A673 (cell line): ENCODE measurements at regions not wholly inside any gene's neighbourhood (a gene's known extent, or its start where the extent isn't known, plus 50 kb on each side); places are given as distances from the start of the nearest gene placed in this dataset.

Source experiments
- BruUV-seq: library from RNA; stranded (reverse); fragments of 400-500 nt; replicated peaks from 2 replicates; lab custom pipeline; 2021; lab: Mats Ljungman, UMichigan
- CTCF ChIA-PET: fragments of 300-600 bp; sonication (Branson Sonifier 250); formaldehyde crosslinking; loops from one replicate; lab custom pipeline; 2022; ENCODE audit warnings: antibody characterized with exemption; lab: Charles Lee
- POLR2A ChIA-PET: fragments of 300-600 bp; sonication (Branson Sonifier 250); formaldehyde crosslinking; loops from one replicate; lab custom pipeline; 2022; ENCODE audit warnings: antibody characterized with exemption; ENCODE audit not compliant: low non-redundant PET; lab: Charles Lee
- DNase-seq: peaks from one replicate; pipeline ENCODE4 v3.0.0-alpha.2; 2015; ENCODE audit warnings: low spot score
- H3K27ac ChIP-seq: fragments of 200-600 bp; sonication (generic); 2 replicates; pipeline ENCODE4 v1.5.1; 2016; ENCODE audit warnings: mixed run types, low read depth, mild to moderate bottlenecking, mixed read lengths, antibody characterized with exemption, low read length; ENCODE audit not compliant: poor library complexity, severe bottlenecking
- H3K27me3 ChIP-seq: fragments of 200-600 bp; sonication (generic); replicated peaks from 2 replicates; pipeline ENCODE4 v1.6.1; 2017; ENCODE audit warnings: mixed run types, low read depth, mild to moderate bottlenecking, mixed read lengths, antibody characterized with exemption, low read length; ENCODE audit not compliant: insufficient read depth, poor library complexity
- H3K36me3 ChIP-seq: fragments of 200-600 bp; sonication (generic); 2 replicates; pipeline ENCODE4 v1.6.1; 2016; ENCODE audit warnings: mixed run types, mild to moderate bottlenecking, mixed read lengths, antibody characterized with exemption, low read length; ENCODE audit not compliant: insufficient read depth, poor library complexity, severe bottlenecking
- H3K4me1 ChIP-seq: fragments of 200-600 bp; sonication (generic); 2 replicates; pipeline ENCODE4 v1.6.1; 2017; ENCODE audit warnings: mixed run types, mild to moderate bottlenecking, mixed read lengths, antibody characterized with exemption, low read length; ENCODE audit not compliant: insufficient read depth, poor library complexity, severe bottlenecking
- H3K4me3 ChIP-seq: fragments of 200-600 bp; sonication (generic); 2 replicates; pipeline ENCODE4 v1.5.1; 2016; ENCODE audit warnings: low read depth, mixed run types, mild to moderate bottlenecking, mixed read lengths, low read length; ENCODE audit not compliant: poor library complexity, severe bottlenecking
- H3K9me3 ChIP-seq: fragments of 200-600 bp; sonication (generic); 2 replicates; pipeline ENCODE4 v1.6.1; 2016; ENCODE audit warnings: mixed run types, low read depth, mild to moderate bottlenecking, mixed read lengths, antibody characterized with exemption, low read length; ENCODE audit not compliant: poor library complexity, severe bottlenecking
- EZH2 ChIP-seq: fragments of 200-600 bp; sonication (generic); IDR thresholded peaks from 2 replicates; pipeline ENCODE4 v1.6.1; 2017; ENCODE audit warnings: borderline replicate concordance, low read depth, mild to moderate bottlenecking, mixed read lengths, antibody characterized with exemption, low read length; ENCODE audit not compliant: poor library complexity, severe bottlenecking
- intact Hi-C: fragments of 100-400 bp; cut with micrococcal nuclease; formaldehyde crosslinking; loops from one replicate; pipeline ENCODE4 v1.10.0; 2022; ENCODE audit not compliant: unreplicated experiment
- TF ChIP-seq, protein P1 (sequence below): fragments of 300-800, 200-600 bp; sonication (generic); conservative IDR thresholded peaks from 2 replicates; pipeline ENCODE4 v1.5.1; 2017; ENCODE audit warnings: low read depth, mild to moderate bottlenecking, antibody characterized with exemption, low read length, moderate library complexity, mixed read lengths

DNA sequence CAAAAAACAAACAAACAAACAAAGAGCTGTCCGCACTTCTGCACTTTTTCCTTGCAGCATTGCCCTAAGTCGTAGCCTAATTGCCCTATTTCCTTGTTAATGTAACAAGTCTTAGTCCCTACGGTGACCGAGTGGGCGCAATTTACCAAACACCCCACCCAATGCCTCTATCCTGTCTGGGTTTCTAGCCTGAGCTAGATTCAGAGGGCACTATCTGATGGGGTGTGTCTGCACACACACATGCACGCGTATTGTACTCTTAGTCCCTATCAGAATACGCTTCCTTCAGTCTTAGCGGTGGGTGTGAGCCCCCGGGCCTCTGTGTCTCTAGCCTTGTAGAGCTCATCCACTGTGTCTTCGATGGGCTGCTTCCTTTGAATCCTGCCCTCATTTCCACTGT, 125.9 kb upstream of the DLG1 start:
- POLR2A ChIA-PET: no interaction called here
- no peak for DNase-seq
- peaks cover 43% of the 10 kb centered on the region for H3K4me1 ChIP-seq
- H3K9me3 ChIP-seq: no peaks in the 10 kb centered on the region
- TF ChIP-seq, protein P1, sequence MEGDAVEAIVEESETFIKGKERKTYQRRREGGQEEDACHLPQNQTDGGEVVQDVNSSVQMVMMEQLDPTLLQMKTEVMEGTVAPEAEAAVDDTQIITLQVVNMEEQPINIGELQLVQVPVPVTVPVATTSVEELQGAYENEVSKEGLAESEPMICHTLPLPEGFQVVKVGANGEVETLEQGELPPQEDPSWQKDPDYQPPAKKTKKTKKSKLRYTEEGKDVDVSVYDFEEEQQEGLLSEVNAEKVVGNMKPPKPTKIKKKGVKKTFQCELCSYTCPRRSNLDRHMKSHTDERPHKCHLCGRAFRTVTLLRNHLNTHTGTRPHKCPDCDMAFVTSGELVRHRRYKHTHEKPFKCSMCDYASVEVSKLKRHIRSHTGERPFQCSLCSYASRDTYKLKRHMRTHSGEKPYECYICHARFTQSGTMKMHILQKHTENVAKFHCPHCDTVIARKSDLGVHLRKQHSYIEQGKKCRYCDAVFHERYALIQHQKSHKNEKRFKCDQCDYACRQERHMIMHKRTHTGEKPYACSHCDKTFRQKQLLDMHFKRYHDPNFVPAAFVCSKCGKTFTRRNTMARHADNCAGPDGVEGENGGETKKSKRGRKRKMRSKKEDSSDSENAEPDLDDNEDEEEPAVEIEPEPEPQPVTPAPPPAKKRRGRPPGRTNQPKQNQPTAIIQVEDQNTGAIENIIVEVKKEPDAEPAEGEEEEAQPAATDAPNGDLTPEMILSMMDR: no peak
- no peak for TF ChIP-seq EZH2
- H3K27ac ChIP-seq: no peak overlapping the region
- no peak overlapping the region for H3K4me3 ChIP-seq
- no TSS peak for BruUV-seq
- no peaks in the 10 kb centered on the region for H3K36me3 ChIP-seq
- CTCF ChIA-PET: no interaction called here
- H3K27me3 ChIP-seq: no peaks in the 10 kb centered on the region
- intact Hi-C loops: no loop called here

DNA sequence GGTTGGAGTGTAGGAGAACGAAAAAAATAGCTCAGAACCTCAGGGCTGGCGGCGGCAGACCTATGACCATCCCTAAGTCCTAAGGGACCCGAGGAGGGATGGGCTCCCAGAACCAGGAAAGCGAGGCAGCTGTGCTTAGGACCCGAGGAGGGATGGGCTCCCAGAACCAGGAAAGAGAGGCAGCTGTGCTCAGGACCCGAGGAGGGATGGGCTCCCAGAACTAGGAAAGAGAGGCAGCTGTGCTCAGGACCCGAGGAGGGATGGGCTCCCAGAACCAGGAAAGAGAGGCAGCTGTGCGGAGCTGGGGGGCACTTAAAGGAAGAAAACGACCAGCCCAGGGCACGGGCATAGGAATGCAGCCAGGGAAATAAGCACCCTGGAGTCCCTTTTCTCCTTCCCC, 125.0 kb upstream of the DLG1 start:
- no peaks in the 10 kb centered on the region for H3K9me3 ChIP-seq
- TF ChIP-seq, protein P1: no peak
- no peak for TF ChIP-seq EZH2
- no peak for DNase-seq
- CTCF ChIA-PET: no interaction called here
- peaks cover 34% of the 10 kb centered on the region for H3K4me1 ChIP-seq
- no peaks in the 10 kb centered on the region for H3K36me3 ChIP-seq
- intact Hi-C loops: no loop called here
- H3K27ac ChIP-seq: no peak overlapping the region
- no TSS peak for BruUV-seq
- H3K27me3 ChIP-seq: no peaks in the 10 kb centered on the region
- POLR2A ChIA-PET: no interaction called here
- no peak overlapping the region for H3K4me3 ChIP-seq

DNA sequence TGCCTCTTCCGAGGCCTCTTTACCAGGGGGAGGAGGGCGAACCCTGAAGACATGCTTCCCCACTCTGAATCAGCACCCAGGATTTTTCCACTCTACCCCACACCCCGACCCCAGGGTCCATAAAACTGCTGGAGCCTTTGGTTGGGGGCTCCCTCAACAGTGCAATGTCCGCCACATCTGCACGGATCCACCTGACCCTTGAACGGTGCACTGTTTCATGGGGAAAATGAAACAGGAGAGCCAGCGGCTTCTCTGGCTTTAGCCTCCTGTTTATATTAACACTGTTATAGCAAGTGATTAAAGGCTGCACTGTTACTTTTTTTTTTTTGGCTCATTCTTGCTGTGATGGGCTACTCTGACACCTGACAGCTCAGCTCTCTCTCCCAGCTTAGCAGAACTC, 124.1 kb upstream of the DLG1 start:
- no peak overlapping the region for H3K4me3 ChIP-seq
- intact Hi-C loops: no loop called here
- no peak for TF ChIP-seq EZH2
- TF ChIP-seq, protein P1: no peak
- no peak for DNase-seq
- ChIA-PET POLR2A (no interaction called here), CTCF (no interaction called here)
- no TSS peak for BruUV-seq
- no peaks in the 10 kb centered on the region for H3K9me3 ChIP-seq
- no peaks in the 10 kb centered on the region for H3K36me3 ChIP-seq
- no peaks in the 10 kb centered on the region for H3K27me3 ChIP-seq
- no peak overlapping the region for H3K27ac ChIP-seq
- peaks cover 26% of the 10 kb centered on the region for H3K4me1 ChIP-seq
